GM19328 (cell line): ENCODE measurements at regions not wholly inside any gene's neighbourhood (a gene's known extent, or its start where the extent isn't known, plus 50 kb on each side); places are given as distances from the start of the nearest gene placed in this dataset.
"Not testable (repeated sequence)": the region's sequence is repeated elsewhere in the genome, so short reads cannot be mapped to it uniquely, and the experiment has no call there.

Experiments
- ATAC-seq: cut with Tn5 transposase; IDR thresholded peaks from one replicate; pipeline ENCODE4 v1.9.1; 2021; ENCODE audit warnings: mild to moderate bottlenecking, moderate library complexity; ENCODE audit not compliant: unreplicated experiment

- ATAC-seq: no peak
These were observed 111.7 kb downstream of the RTP5 start for GRCh38 chr2:241981076-241981700.

- no peak for ATAC-seq
These were observed 113.4 kb downstream of the RTP5 start for GRCh38 chr2:241982706-241983570.

GRCh38 chr2:241983571-241984270 is 114.2 kb downstream of the RTP5 start:
- no peak for ATAC-seq

GRCh38 chr2:241984271-241984655 is 114.7 kb downstream of the RTP5 start:
- ATAC-seq: no peak

GRCh38 chr2:241984658-241985057 is 115.1 kb downstream of the RTP5 start:
- ATAC-seq: no peak

GRCh38 chr2:241985161-241985985 is 115.8 kb downstream of the RTP5 start:
- ATAC-seq: not testable (repeated sequence)

GRCh38 chr2:241985986-241986329 is 116.4 kb downstream of the RTP5 start:
- ATAC-seq: no peak

GRCh38 chr2:241986836-241987641 is 117.5 kb downstream of the RTP5 start:
- ATAC-seq: no peak

- ATAC-seq: no peak
These were observed 118.2 kb downstream of the RTP5 start for GRCh38 chr2:241987726-241988125.

GRCh38 chr2:241988146-241988545 is 118.6 kb downstream of the RTP5 start:
- ATAC-seq: no peak

- no peak for ATAC-seq
These were observed 119.5 kb downstream of the RTP5 start for GRCh38 chr2:241989074-241989473.

- ATAC-seq: no peak
These were observed 120.9 kb downstream of the RTP5 start for GRCh38 chr2:241990466-241990865.

GRCh38 chr2:241991299-241991698 is 121.8 kb downstream of the RTP5 start:
- ATAC-seq: no peak

- no peak for ATAC-seq
These were observed 123.2 kb downstream of the RTP5 start for GRCh38 chr2:241992753-241993152.

GRCh38 chr2:241993386-241994005 is 124.0 kb downstream of the RTP5 start:
- no peak for ATAC-seq

- ATAC-seq: no peak
These were observed 124.6 kb downstream of the RTP5 start for GRCh38 chr2:241994086-241994485.

- no peak for ATAC-seq
These were observed 125.2 kb downstream of the RTP5 start for GRCh38 chr2:241994556-241995213.

- ATAC-seq: no peak
These were observed 126.6 kb downstream of the RTP5 start for GRCh38 chr2:241996100-241996499.

GRCh38 chr2:241997017-241997416 is 127.5 kb downstream of the RTP5 start:
- ATAC-seq: no peak
